ENCODE measurements at regions not wholly inside any gene's neighbourhood (a gene's known extent, or its start where the extent isn't known, plus 50 kb on each side); places are given as distances from the start of the nearest gene placed in this dataset.
"Not testable (repeated sequence)": the region's sequence is repeated elsewhere in the genome, so short reads cannot be mapped to it uniquely, and the experiment has no call there.

- DNase-seq (ENCODE audit: low read depth in 3 of 3), result no peak
Observed at GRCh38 chr2:194289712-194290346, 1367.2 kb upstream of the SLC39A10 start.

GRCh38 chr2:194276667-194277066 is 1380.4 kb upstream of the SLC39A10 start:
- DNase-seq (ENCODE audit: low read depth in 3 of 3), result not testable (repeated sequence)

GRCh38 chr2:194271293-194271961 is 1385.6 kb upstream of the SLC39A10 start:
- no peak for DNase-seq (ENCODE audit: low read depth in 3 of 3)

GRCh38 chr2:194270648-194271047 is 1386.4 kb upstream of the SLC39A10 start:
- no peak for DNase-seq (ENCODE audit: low read depth in 3 of 3)

- DNase-seq (ENCODE audit: low read depth in 3 of 3), result no peak
Observed at GRCh38 chr2:194264586-194264985, 1392.4 kb upstream of the SLC39A10 start.

- no peak for DNase-seq (ENCODE audit: low read depth in 3 of 3)
Observed at GRCh38 chr2:194260185-194260584, 1396.8 kb upstream of the SLC39A10 start.

- DNase-seq (ENCODE audit: low read depth in 3 of 3), result no peak
Observed at GRCh38 chr2:194257095-194257494, 1399.9 kb upstream of the SLC39A10 start.

GRCh38 chr2:194253528-194254259 is 1403.3 kb upstream of the SLC39A10 start:
- DNase-seq (ENCODE audit: low read depth in 3 of 3), result no peak

GRCh38 chr2:194252127-194252526 is 1404.9 kb upstream of the SLC39A10 start:
- DNase-seq (ENCODE audit: low read depth in 3 of 3), result no peak

- no peak for DNase-seq (ENCODE audit: low read depth in 3 of 3)
Observed at GRCh38 chr2:194232600-194232999, 1424.4 kb upstream of the SLC39A10 start.

GRCh38 chr2:194223218-194223617 is 1433.8 kb upstream of the SLC39A10 start:
- no peak for DNase-seq (ENCODE audit: low read depth in 3 of 3)

- no peak for DNase-seq (ENCODE audit: low read depth in 3 of 3)
Observed at GRCh38 chr2:194214192-194214591, 1442.8 kb upstream of the SLC39A10 start.

GRCh38 chr2:194205568-194206227 is 1451.3 kb upstream of the SLC39A10 start:
- DNase-seq (ENCODE audit: low read depth in 3 of 3), result no peak

GRCh38 chr2:194203898-194204297 is 1453.1 kb upstream of the SLC39A10 start:
- no peak for DNase-seq (ENCODE audit: low read depth in 3 of 3)

GRCh38 chr2:194182888-194183287 is 1474.1 kb upstream of the SLC39A10 start:
- no peak for DNase-seq (ENCODE audit: low read depth in 3 of 3)

- no peak for DNase-seq (ENCODE audit: low read depth in 3 of 3)
Observed at GRCh38 chr2:194176134-194176533, 1480.9 kb upstream of the SLC39A10 start.

GRCh38 chr2:194166818-194167217 is 1490.2 kb upstream of the SLC39A10 start:
- DNase-seq (ENCODE audit: low read depth in 3 of 3), result no peak

GRCh38 chr2:194155431-194155830 is 1501.6 kb upstream of the SLC39A10 start:
- no peak for DNase-seq (ENCODE audit: low read depth in 3 of 3)

- DNase-seq (ENCODE audit: low read depth in 3 of 3), result no peak
Observed at GRCh38 chr2:194151231-194151630, 1505.8 kb upstream of the SLC39A10 start.

- no peak for DNase-seq (ENCODE audit: low read depth in 3 of 3)
Observed at GRCh38 chr2:194135463-194135862, 1521.6 kb upstream of the SLC39A10 start.

- DNase-seq (ENCODE audit: low read depth in 3 of 3), result no peak
Observed at GRCh38 chr2:194128810-194129209, 1528.2 kb upstream of the SLC39A10 start.

GRCh38 chr2:194126418-194126817 is 1530.6 kb upstream of the SLC39A10 start:
- DNase-seq (ENCODE audit: low read depth in 3 of 3), result no peak

Measured in stimulated activated CD4-positive, alpha-beta T cell treated with anti-CD3 and anti-CD28 coated beads, TNF-alpha, amount 100 ng/mL, for 24 hours (primary cell).